Ovary (tissue), 7 donors: ENCODE measurements at regions not wholly inside any gene's neighbourhood (a gene's known extent, or its start where the extent isn't known, plus 50 kb on each side); places are given as distances from the start of the nearest gene placed in this dataset.

Experiments
- DNase-seq, 5 donors: peaks; one replicate each; pipeline ENCODE4 v3.0.0-alpha.2; 2019 to 2020
- H3K27ac ChIP-seq, 2 donors: fragments of 200-600 bp; one replicate each; pipeline versions ENCODE4 v1.5.1 to v1.8.0; 2019 to 2022
- H3K27me3 ChIP-seq: fragments of 200-600 bp; one replicate; pipeline ENCODE4 v1.8.0; 2022
- H3K36me3 ChIP-seq: fragments of 200-600 bp; sonication (generic); one replicate; pipeline ENCODE4 v1.5.1; 2019
- H3K4me1 ChIP-seq: one replicate; pipeline ENCODE4 v1.8.1; 2013; ENCODE audit warnings: mild to moderate bottlenecking, moderate library complexity; ENCODE audit not compliant: insufficient read depth
- H3K4me3 ChIP-seq: fragments of 200-600 bp; sonication (generic); one replicate; pipeline ENCODE4 v1.5.1; 2017
- H3K9me3 ChIP-seq, 2 donors: fragments of 200-600 bp in 1 of 2; sonication (generic) in 1 of 2; one replicate each; pipeline versions ENCODE4 v1.5.1 to v1.8.1; 2013 to 2019; ENCODE audit warnings: mild to moderate bottlenecking in 1 of 2, moderate library complexity in 1 of 2
- CTCF ChIP-seq, 3 donors: fragments of 450-650 bp in 2 of 3; fragments of 200-600 bp in 1 of 3; IDR thresholded peaks; one replicate each; pipeline versions ENCODE4 v1.5.1 to v1.8.0; 2016 to 2022; ENCODE audit warnings: antibody characterized with exemption in 3 of 3, mild to moderate bottlenecking in 1 of 3
- EP300 ChIP-seq: sonication (generic); formaldehyde crosslinking; IDR thresholded peaks from one replicate; pipeline ENCODE4 v1.6.1; 2017; ENCODE audit warnings: antibody characterized with exemption
- POLR2A ChIP-seq: fragments of 450-650 bp; IDR thresholded peaks from one replicate; pipeline ENCODE4 v1.6.1; 2017; ENCODE audit warnings: antibody characterized with exemption, mild to moderate bottlenecking, moderate library complexity
- WGBS, 3 donors: extraction: QIAGEN DNeasy Blood & Tissue Kit in 1 of 3; methylation state at CpG; one replicate each; pipeline versions ENCODE4 v1.1.5 to v1.1.7; 2013 to 2017; 5-methylcytosine and 5-hydroxymethylcytosine counted together
- intact Hi-C, 4 donors: fragments of 100-400 bp; cut with DNase I; formaldehyde crosslinking; loops; one replicate each; pipeline versions ENCODE4 v1.11.0 to v1.15.1; 2022 to 2023
- donor health status: DM: no; HTN: no; CAD: no; lungs with moderate emphysema.
- donor health status: DM: no; HTN: no; CAD: no.
- donor health status: Bipolar disorder and iron deficiency.
- donor health status: DM: no; HTN: no; CAD: no.
- donor health status: DM: yes; HTN: yes; CAD: no.

- no peaks in the 10 kb centered on the region for H3K4me1 ChIP-seq
- intact Hi-C loops, result no loop called here
- DNase-seq, result no peak
- H3K9me3 ChIP-seq, result no peaks in the 10 kb centered on the region
- TF ChIP-seq POLR2A, result no peak
- TF ChIP-seq EP300, result no peak
- TF ChIP-seq CTCF (IDR thresholded peaks at IDR 0.05), result no peak
- no peaks in the 10 kb centered on the region for H3K27me3 ChIP-seq
- no peak overlapping the region for H3K27ac ChIP-seq
- WGBS, 3 donors, result 95 to 98% (median 97%) methylated on average over 18 of the region's 18 CpGs
- H3K36me3 ChIP-seq, result no peaks in the 10 kb centered on the region
- H3K4me3 ChIP-seq, result no peak overlapping the region
These were observed 249.3 kb downstream of the ANKRD50 start for GRCh38 chr4:124462954-124463828.

GRCh38 chr4:124464836-124465235, 247.7 kb downstream of the ANKRD50 start:
- no peak for DNase-seq
- 95 to 96% (median 95%) methylated on average over 1 of the region's 1 CpG for WGBS, 3 donors
- H3K9me3 ChIP-seq, result no peaks in the 10 kb centered on the region

GRCh38 chr4:124468360-124468759, 244.2 kb downstream of the ANKRD50 start:
- Histone ChIP-seq H3K36me3 (no peaks in the 10 kb centered on the region), H3K27ac (no peak overlapping the region), H3K4me1 (no peaks in the 10 kb centered on the region), H3K4me3 (no peak overlapping the region), H3K9me3 (peaks cover 0 to 6% of the 10 kb centered on the region in 2 donors), H3K27me3 (no peaks in the 10 kb centered on the region)
- no peak for DNase-seq
- intact Hi-C loops, result no loop called here
- 96% methylated on average over 7 of the region's 7 CpGs for WGBS, 3 donors
- TF ChIP-seq EP300 (no peak), POLR2A (no peak), CTCF (IDR thresholded peaks at IDR 0.05) (no peak)

More at GRCh38 chr4:124464836-124465235, 247.7 kb downstream of the ANKRD50 start:
- no peaks in the 10 kb centered on the region for H3K36me3 ChIP-seq
- H3K4me1 ChIP-seq, result no peaks in the 10 kb centered on the region
- H3K4me3 ChIP-seq, result no peak overlapping the region
- no peak for TF ChIP-seq EP300
- TF ChIP-seq POLR2A, result no peak
- TF ChIP-seq CTCF (IDR thresholded peaks at IDR 0.05), result no peak
- no peaks in the 10 kb centered on the region for H3K27me3 ChIP-seq
- intact Hi-C loops, result no loop called here
- no peak overlapping the region for H3K27ac ChIP-seq

GRCh38 chr4:124469981-124470380, 242.6 kb downstream of the ANKRD50 start:
- Histone ChIP-seq H3K27me3 (no peaks in the 10 kb centered on the region), H3K4me1 (no peaks in the 10 kb centered on the region), H3K27ac (no peak overlapping the region), H3K9me3 (peaks cover 0 to 10% of the 10 kb centered on the region in 2 donors), H3K36me3 (no peaks in the 10 kb centered on the region), H3K4me3 (no peak overlapping the region)
- DNase-seq, result no peak
- intact Hi-C loops, result no loop called here
- TF ChIP-seq CTCF (IDR thresholded peaks at IDR 0.05) (no peak), POLR2A (no peak), EP300 (no peak)
